ENCODE measurements at regions not wholly inside any gene's neighbourhood (a gene's known extent, or its start where the extent isn't known, plus 50 kb on each side); places are given as distances from the start of the nearest gene placed in this dataset.

DNA sequence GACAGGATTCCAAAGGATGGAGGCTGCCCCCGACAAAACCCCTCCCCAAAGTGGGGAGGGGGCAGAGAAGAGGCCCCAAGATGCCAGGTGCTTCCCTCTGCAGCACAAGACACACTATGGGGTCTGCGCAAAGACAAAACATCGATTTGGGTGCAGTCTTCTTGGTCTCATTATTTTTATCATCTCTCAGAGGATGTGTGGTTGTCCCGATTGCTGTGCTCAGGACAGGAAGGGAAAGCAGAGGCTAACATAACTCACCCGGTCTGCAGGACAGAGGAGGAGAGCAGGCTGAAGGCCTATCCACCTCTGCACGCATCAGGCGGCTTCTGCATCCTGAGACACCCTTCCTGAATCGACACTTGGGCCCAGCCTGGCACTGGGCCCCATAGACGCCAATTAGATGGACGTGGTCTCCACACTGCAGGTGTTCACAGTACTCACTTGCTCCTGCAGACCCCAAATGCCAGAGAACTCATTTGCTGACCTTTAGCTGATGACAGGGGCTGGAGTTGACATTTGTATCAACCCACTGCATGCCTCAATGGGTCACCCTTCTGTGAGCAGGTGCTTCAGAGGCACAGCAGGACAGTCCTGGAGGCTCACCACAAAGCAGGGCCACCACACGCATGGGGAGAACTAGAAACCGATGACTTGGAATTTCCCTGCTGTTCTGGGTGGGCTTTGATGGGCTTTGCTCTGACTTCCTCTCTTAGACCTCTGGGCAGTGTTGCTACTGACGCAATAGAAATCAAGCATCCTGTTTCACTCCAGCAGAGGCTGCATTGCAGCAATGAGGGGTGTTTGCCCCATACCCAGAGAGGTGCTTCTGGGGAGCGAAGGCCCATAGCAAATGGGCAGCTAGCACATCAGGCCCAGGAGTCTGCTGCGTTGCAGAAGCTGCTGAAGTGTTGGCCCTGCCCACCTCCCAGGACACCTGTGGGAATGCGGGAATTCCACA is 96.3 kb upstream of the ENPP6 start (continued):
- TF ChIP-seq, protein P1, sequence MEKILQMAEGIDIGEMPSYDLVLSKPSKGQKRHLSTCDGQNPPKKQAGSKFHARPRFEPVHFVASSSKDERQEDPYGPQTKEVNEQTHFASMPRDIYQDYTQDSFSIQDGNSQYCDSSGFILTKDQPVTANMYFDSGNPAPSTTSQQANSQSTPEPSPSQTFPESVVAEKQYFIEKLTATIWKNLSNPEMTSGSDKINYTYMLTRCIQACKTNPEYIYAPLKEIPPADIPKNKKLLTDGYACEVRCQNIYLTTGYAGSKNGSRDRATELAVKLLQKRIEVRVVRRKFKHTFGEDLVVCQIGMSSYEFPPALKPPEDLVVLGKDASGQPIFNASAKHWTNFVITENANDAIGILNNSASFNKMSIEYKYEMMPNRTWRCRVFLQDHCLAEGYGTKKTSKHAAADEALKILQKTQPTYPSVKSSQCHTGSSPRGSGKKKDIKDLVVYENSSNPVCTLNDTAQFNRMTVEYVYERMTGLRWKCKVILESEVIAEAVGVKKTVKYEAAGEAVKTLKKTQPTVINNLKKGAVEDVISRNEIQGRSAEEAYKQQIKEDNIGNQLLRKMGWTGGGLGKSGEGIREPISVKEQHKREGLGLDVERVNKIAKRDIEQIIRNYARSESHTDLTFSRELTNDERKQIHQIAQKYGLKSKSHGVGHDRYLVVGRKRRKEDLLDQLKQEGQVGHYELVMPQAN (conservative IDR thresholded peaks at IDR 0.05) = peak; percentile 58
- TF ChIP-seq ZBTB11 (CRISPR knock-in tag; IDR thresholded peaks at IDR 0.05) (no peak), MTA2 (IDR thresholded peaks at IDR 0.05; ENCODE audit: low read depth) (peak; percentile 91), NR2C2 (IDR thresholded peaks at IDR 0.05; ENCODE audit: borderline replicate concordance, control insufficient read depth, insufficient read length, low read depth) (no peak), EGR1 (IDR thresholded peaks at IDR 0.05; ENCODE audit: borderline replicate concordance in 1 of 2, low read depth in 2 of 2, low read length in 2 of 2) (no peak), BRCA1 (IDR thresholded peaks at IDR 0.05; ENCODE audit: low read depth, low read length) (no peak), CHD1 (IDR thresholded peaks at IDR 0.05; ENCODE audit: low read depth, low read length) (0 out of 2 replicates have a peak, but pooled peaks have one; percentile 17), NFXL1 (IDR thresholded peaks at IDR 0.05; ENCODE audit: borderline replicate concordance) (no peak), ESRRA (IDR thresholded peaks at IDR 0.05; ENCODE audit: low read length) (0 out of 2 replicates have a peak, but pooled peaks have one; percentile 28), SMAD5 (IDR thresholded peaks at IDR 0.05; ENCODE audit: low read depth) (peak; percentile 75), SREBF2 (IDR thresholded peaks at IDR 0.05; ENCODE audit: low read length) (no peak), PAX5 (IDR thresholded peaks at IDR 0.05; ENCODE audit: borderline replicate concordance, low read depth, low read length) (peak; percentile 94), GATAD2B (conservative IDR thresholded peaks at IDR 0.05; ENCODE audit: low read depth) (peak; percentile 93), ATF2 (IDR thresholded peaks at IDR 0.05; ENCODE audit: low read length) (no peak), TBL1XR1 (IDR thresholded peaks at IDR 0.05; ENCODE audit: low read depth, low read length) (no peak; the same call in 1 of the 2 replicates), NFYA (IDR thresholded peaks at IDR 0.05; ENCODE audit: borderline replicate concordance, low read depth, low read length) (no peak)
- TF ChIP-seq, protein P2, sequence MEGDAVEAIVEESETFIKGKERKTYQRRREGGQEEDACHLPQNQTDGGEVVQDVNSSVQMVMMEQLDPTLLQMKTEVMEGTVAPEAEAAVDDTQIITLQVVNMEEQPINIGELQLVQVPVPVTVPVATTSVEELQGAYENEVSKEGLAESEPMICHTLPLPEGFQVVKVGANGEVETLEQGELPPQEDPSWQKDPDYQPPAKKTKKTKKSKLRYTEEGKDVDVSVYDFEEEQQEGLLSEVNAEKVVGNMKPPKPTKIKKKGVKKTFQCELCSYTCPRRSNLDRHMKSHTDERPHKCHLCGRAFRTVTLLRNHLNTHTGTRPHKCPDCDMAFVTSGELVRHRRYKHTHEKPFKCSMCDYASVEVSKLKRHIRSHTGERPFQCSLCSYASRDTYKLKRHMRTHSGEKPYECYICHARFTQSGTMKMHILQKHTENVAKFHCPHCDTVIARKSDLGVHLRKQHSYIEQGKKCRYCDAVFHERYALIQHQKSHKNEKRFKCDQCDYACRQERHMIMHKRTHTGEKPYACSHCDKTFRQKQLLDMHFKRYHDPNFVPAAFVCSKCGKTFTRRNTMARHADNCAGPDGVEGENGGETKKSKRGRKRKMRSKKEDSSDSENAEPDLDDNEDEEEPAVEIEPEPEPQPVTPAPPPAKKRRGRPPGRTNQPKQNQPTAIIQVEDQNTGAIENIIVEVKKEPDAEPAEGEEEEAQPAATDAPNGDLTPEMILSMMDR (IDR thresholded peaks at IDR 0.05 in 2 of 3, conservative IDR thresholded peaks at IDR 0.05 in 1 of 3; ENCODE audit: control insufficient read depth in 2 of 3, extremely low read depth in 1 of 3, insufficient read depth in 1 of 3, low read depth in 3 of 3, low read length in 3 of 3) = no peak
